Upper lobe of left lung (tissue), 4 donors: ENCODE measurements at regions not wholly inside any gene's neighbourhood (a gene's known extent, or its start where the extent isn't known, plus 50 kb on each side); places are given as distances from the start of the nearest gene placed in this dataset.

Source experiments
- CTCF ChIP-seq, 6 experiments: fragments of 450-650 bp in 4 of 6; fragments of 200-600 bp in 2 of 6; sonication (generic) in 2 of 6; IDR thresholded peaks; one replicate each; pipeline ENCODE4 v1.5.1; 2016 to 2019; ENCODE audit warnings: antibody characterized with exemption in 6 of 6
- POLR2A ChIP-seq, 4 donors: fragments of 450-650 bp; IDR thresholded peaks; one replicate each; pipeline ENCODE4 v1.5.1; 2016 to 2017; ENCODE audit warnings: antibody characterized with exemption in 4 of 4, mild to moderate bottlenecking in 2 of 4

GRCh38 chr1:36625253-36625934 is 142.7 kb upstream of the CSF3R start:
- TF ChIP-seq CTCF (IDR thresholded peaks at IDR 0.05): no peak
- TF ChIP-seq POLR2A (IDR thresholded peaks at IDR 0.05): no peak
